ENCODE measurements at regions not wholly inside any gene's neighbourhood (a gene's known extent, or its start where the extent isn't known, plus 50 kb on each side); places are given as distances from the start of the nearest gene placed in this dataset.

DNA sequence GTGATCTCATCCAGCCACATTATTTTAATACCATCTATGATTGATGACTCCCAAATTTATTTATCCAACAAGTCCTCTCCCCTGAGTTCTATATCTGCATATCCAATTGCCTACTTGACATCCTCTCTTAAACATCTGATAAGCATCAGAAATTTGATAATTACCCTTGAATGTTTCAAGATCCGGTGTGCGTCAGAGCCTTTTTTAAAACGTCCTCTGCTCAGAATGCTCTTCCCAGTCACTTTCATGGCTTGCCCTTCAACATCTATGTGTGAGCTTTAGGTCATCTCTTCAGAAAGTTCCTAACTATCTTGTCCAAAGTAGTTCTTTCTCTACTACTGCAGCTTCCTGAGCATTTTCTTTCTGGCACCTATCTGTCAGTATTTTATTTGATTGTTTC is 364.3 kb downstream of the PLPP3 start:
- DNase-seq, result no peak

DNA sequence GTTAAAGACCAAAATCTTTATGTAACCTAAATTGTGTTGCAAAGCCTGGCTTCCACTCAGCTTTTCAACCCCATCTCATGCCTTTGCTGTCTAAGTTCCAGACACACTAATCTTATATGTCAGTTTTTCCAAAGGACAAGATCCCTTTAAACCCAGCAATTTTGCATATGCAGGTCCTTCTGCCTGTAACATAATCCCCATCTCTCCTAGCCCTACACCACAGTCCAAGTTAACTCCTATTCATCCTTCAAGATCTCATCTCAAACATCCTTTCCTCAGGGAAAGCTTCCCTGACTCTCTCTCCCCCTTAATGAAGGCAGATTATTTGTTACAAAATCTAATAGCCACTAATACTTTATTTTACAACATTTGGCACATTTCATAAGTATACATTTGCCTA is 366.3 kb downstream of the PLPP3 start:
- DNase-seq, result no peak

- no peak for DNase-seq
Measured at GRCh38 chr1:56212143-56212542, 367.2 kb downstream of the PLPP3 start.

DNA sequence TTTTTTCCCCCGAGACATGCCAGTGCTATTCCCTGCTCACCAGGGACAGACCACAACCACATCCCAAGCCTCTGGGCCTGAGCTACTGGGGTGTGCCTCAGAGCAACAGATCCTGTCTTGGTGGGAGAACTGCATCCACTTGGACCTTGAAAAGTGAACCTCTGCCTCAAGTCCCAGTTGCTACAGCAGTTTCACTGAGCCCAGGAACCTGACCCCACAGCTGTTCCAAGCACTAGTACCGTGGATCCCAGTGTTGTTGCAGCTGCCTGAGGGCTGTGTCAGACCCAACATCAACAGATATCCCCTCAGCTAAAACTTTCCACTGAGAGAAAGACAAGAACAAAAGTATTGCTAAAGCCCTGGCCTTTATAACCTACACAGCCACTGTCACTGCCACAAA is 373.0 kb downstream of the PLPP3 start:
- DNase-seq, result no peak

DNA sequence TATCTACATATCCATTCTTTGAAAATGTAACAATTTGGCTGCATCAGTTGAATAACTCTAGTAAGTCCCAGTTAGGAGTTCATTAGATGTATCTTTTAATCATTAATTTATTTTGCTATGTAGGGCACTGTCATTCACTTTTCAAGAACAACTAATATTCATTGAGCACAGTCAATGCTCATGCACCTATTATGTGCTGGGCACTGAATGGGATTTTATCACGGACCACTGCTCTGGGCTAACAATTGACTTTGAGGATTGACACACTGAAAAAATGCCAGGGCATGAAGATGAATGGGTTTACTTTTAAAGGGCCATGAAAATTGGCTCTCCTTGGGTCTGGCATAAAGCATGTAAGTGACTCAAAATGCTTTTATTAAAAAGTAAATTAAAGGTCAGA is 375.2 kb downstream of the PLPP3 start:
- no peak for DNase-seq

DNA sequence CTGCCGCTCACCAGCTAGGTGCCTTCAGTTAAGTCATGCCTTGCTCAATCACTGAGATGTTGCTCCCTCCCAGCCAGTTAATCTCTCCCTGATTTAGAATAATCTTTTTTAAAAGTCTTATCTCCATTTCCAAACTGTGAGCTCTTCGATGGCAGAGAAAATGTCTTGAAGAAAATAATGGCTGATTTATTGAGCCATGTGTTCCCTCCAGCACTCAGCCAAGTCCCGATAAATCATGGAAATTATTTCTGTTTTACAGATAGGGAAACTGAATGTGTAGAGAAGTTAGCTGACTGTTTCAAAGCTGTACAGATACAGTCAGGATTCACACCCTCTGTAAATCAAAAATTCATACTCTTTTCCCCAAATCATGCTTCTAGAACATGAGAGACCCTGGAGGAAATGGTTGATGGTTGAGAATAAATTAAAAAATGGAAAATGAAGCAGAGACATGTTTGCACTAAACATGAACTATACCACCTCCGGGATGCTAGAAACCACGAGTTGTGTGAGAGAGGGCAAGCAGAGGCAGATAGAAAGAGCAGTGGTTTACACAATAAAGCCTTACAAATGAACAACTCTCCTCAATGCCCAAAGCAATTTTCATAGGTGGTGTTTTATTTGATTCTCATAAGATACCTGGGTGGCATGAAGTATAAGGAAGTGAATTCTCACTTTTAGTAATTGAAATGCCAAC is 376.4 kb downstream of the PLPP3 start:
- no peak for DNase-seq

GRCh38 chr1:56202186-56202585 is 377.2 kb downstream of the PLPP3 start:
- no peak for DNase-seq

DNA sequence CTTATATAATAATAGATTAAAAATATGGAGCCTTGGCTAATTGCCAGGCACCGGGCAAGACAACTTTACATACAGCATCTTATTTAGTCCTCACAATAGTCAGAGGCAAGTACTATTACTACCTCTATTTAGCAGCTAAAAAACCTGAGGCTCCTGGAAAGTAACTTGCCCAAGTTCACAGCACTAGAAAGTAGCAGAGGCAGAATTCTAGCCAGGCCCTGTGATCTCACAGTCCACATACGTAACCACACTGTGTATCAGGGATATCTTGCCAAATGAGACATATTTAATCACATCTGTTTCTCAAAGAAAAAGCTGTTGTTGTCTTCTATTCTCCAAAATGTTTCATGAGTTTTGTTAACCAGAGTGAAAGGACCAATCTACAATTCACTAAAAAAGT is 378.5 kb downstream of the PLPP3 start:
- no peak for DNase-seq

- DNase-seq, result no peak
Measured at GRCh38 chr1:56200442-56200841, 378.9 kb downstream of the PLPP3 start.

DNA sequence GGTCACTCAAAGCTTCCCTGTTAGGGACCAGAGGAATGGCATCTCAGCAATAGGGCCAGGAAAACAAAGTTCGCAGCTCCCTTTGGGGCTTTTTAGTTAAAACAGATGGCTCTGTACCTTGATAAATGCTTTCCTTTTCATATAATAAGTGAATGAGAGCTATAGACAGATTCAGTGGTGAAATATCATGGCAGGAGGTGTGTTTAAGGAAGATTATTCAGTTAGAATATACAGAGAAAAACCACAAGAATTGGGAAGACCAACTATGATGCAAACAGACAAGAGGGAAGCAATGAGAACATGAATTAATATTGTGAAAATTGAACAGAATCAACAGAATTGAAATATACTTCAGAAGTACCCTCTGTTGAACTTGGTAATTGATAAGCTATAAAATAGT is 379.4 kb downstream of the PLPP3 start:
- no peak for DNase-seq

DNA sequence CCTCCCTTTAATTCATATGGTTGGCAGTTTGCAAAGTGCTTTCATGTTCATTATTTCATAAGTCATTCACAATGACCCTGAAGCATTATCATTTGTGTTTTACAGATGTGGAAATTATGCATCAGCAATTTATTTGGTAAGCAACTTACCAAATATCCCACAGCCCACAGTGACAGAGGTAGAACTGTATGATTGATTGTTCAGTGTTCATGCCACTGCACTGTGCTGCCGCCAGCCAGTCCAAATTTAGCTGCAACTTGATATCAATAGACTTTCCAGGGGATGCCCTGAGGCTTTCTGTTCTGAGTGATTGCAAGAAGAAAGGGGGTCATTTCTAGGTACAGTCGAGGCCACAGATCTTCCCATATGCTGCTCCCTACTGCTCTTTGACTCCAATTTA is 380.3 kb downstream of the PLPP3 start:
- no peak for DNase-seq

GRCh38 chr1:56197946-56198345 is 381.4 kb downstream of the PLPP3 start:
- no peak for DNase-seq

- DNase-seq, result no peak
Measured at GRCh38 chr1:56196839-56197238, 382.5 kb downstream of the PLPP3 start.

DNA sequence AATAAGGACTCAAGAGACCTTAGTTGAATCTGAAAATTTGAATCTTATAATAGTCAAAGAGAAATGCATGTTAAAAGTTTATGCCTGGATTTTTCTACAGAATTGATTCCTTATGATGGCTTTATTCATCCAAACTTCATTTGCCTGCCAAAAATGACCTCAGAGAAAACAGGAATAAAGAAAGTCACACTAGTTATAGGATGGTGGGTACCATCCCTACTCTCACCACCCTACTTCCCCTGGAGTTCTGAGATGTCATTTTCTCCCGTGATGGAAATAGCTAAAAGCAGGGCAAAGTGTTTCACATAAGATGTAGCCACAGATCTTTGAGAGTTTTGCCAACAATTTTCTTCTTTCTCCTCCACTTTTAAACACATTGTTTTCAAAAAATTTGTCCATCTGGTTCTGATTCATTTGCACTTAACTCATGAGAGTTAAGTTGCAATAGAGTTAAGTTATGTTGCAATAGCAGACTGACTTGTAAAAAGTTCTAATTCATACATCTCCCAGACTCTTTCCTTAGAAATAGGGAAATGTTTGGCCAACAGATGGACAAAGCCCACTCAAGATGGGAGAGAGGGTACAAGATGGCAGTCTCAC is 384.6 kb downstream of the PLPP3 start:
- DNase-seq, result no peak

DNA sequence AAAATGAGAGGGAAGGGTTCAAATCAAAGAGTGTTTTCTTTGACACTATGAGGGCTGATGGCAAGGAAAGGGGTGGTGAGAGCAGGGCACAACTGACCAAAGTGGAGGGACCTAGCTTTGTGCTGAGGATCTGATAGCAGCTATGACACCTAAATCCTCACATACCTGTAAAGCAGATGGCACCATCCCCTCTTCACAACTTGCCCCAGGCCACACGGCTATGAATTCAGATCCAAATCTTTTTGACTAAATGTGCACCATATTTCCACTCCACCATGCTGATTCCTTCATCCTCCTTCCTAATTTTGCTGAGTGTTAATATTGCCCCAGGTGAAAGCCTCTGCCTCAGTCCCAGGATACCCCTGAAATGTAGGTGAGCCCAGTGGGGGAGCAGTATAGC is 385.7 kb downstream of the PLPP3 start:
- DNase-seq, result no peak

GRCh38 chr1:56191369-56191768 is 388.0 kb downstream of the PLPP3 start:
- DNase-seq, result no peak

DNA sequence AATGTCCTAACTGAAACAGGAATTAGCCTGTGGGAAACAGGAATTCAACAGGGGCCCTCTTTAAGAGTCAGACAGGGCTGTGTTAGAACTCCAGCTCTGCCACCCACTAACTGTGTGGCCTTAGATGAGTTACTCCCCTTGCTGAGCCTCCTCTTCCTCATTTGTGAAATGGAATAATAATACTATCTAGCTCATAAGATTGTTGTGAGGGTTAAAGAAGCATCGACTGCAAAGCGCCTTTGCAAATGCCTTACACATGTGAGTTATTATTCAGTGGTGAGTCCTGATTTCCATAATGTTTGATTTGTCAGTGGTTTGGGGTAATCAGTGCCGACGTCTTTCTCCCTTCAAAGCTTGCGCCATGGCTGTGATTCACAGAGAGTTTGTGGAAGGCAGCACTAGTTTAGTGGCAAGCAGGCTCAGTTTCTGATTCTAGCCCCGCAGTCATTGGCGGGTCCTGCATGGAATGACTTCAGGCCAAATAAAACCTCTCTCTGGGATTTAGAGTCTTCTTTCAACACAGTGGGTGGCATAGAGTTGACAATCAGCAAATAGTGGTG is 388.5 kb downstream of the PLPP3 start:
- no peak for DNase-seq

- DNase-seq, result no peak
Measured at GRCh38 chr1:56189946-56190805, 389.2 kb downstream of the PLPP3 start.

- DNase-seq, result no peak
Measured at GRCh38 chr1:56189454-56189853, 389.9 kb downstream of the PLPP3 start.

DNA sequence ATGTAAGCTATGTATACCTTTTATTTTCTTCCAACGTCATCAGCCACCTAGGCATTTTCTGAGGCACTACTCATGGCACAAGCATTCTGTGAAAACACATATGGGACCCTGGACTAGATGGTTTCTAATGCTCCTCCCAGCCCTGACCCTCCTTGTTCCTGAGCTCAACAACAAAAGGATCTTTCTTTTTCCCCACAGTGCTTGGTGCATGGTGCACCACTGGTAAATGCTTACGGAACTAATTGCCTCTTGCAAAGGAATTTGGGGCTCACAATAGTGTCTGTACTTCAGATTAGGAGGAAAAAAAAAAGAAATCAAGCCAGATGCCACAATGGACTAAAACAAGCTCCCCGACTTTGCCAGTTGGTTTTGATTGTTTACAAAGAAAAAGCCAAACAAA is 390.5 kb downstream of the PLPP3 start:
- DNase-seq, result no peak

DNA sequence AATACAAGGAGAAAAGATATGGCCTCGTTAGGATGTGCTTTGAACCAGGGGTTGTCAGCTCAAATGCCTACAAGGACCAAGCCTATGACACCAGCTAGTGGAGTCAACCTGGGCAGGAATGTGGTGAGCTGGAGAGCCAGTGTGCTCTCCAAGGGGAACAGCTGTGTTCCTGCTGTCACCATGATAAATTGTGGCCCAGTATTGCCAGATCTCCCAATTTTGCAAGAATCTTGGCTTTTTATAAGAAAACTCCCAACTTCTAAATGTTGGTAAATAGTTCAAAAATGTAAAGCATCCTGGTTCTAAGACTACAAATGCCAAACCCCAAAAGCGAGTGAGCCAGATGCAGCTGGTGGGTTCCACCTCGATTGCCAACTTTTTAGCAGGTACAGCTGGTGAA is 391.1 kb downstream of the PLPP3 start:
- no peak for DNase-seq

GRCh38 chr1:56187405-56187804 is 392.0 kb downstream of the PLPP3 start:
- no peak for DNase-seq

- no peak for DNase-seq
Measured at GRCh38 chr1:56185493-56185892, 393.9 kb downstream of the PLPP3 start.

DNA sequence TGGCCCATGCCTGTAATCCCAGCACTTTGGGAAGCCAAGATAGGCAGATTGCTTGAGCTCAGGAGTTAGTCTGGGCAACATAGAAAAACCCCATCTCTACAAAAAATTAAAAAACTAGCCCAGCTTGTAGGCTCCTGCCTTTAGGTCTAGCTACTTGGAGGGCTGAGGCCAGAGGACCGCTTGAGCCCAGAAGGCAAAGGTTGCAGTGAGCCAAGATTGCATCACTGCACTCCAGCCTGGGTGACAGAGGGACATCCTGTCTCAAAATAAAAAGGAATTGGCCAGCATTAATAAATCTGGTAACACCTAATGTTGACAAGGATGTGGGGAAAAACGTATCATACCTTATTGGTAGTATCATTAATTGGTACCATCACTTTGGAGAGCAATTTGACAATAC is 396.2 kb downstream of the PLPP3 start:
- no peak for DNase-seq

Measured in stimulated activated CD4-positive, alpha-beta T cell treated with anti-CD3 and anti-CD28 coated beads, Interleukin-4, amount 100 ng/mL, for 4 hours (primary cell).